GM12864 (cell line): ENCODE measurements at regions not wholly inside any gene's neighbourhood (a gene's known extent, or its start where the extent isn't known, plus 50 kb on each side); places are given as distances from the start of the nearest gene placed in this dataset.

ENCODE experiments used
- DNase-seq: peaks from one replicate; pipeline ENCODE4 v3.0.0-alpha.2; 2011; ENCODE audit warnings: low read depth
- H3K4me3 ChIP-seq: 2 replicates; pipeline ENCODE4 v1.5.1; 2011; ENCODE audit warnings: mild to moderate bottlenecking, low read depth, low read length, control low read depth
- CTCF ChIP-seq: IDR thresholded peaks from 2 replicates; pipeline ENCODE4 v1.5.1; 2011; ENCODE audit warnings: low read depth, mild to moderate bottlenecking, moderate library complexity, low read length, control low read depth, inconsistent platforms; ENCODE audit errors: missing control alignments

DNA sequence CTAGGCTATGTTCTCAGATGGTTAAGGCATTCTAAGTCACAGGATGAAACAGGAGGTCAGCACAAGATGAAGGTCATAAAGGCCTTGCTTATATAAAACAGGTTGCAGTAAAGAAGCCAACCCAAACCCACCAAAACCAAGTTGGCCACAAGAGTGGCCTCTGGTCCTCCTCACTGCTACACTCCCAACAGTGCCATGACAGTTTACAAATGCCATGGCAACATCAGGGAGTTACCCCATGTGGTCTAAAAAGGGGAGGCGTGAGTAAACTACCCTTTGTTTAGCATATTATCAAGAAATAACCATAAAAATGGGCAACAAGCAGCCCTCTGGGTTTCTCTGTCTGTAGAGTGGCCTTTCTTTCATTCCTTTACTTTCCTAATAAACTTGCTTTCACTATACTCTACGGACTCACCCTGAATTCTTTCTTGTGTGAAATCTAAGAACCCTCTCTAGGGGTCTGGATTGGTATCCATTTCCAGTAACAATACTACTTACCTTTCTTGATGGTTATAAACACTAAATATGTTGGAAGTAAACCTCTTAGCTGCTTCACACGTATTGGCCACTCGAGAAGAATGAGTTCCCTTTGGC lies 1237.9 kb downstream of the FAM181B start:
- no peak overlapping the region for H3K4me3 ChIP-seq
- DNase-seq = no peak
- no peak for TF ChIP-seq CTCF

GRCh38 chr11:81494431-81494830 lies 1239.2 kb downstream of the FAM181B start:
- H3K4me3 ChIP-seq = no peak overlapping the region
- DNase-seq = no peak
- TF ChIP-seq CTCF = no peak

GRCh38 chr11:81492923-81493445 lies 1240.7 kb downstream of the FAM181B start:
- no peak overlapping the region for H3K4me3 ChIP-seq
- no peak for TF ChIP-seq CTCF
- DNase-seq = no peak

GRCh38 chr11:81487109-81487508 lies 1246.6 kb downstream of the FAM181B start:
- H3K4me3 ChIP-seq = no peak overlapping the region
- no peak for DNase-seq
- TF ChIP-seq CTCF = no peak

DNA sequence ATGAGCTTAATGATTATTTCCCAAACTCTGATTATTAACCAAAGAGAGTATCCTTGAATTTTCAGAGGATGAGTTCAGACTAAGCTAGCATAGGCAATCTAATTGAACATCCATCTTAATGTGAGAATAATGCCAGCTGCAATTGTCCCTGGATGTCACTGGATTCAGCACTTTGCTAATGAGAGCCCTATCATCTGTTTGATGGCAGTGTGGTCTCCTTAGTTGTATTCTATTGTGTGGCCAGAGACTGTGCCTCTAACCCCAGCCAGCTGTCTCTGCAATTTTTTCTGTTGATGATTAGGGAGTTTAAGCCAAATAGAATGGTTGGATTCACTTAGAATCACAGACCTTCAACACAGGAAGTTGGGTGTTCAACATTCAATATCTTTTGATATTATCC lies 1249.5 kb downstream of the FAM181B start:
- no peak for DNase-seq
- no peak for TF ChIP-seq CTCF
- H3K4me3 ChIP-seq = no peak overlapping the region

- no peak for TF ChIP-seq CTCF
- H3K4me3 ChIP-seq = no peak overlapping the region
- DNase-seq = no peak
Observed at GRCh38 chr11:81477277-81477676, 1256.4 kb downstream of the FAM181B start.

- DNase-seq = no peak
- TF ChIP-seq CTCF = no peak
Observed at GRCh38 chr11:81476345-81476744, 1257.3 kb downstream of the FAM181B start.

More at GRCh38 chr11:81476345-81476744, 1257.3 kb downstream of the FAM181B start:
- H3K4me3 ChIP-seq = no peak overlapping the region
